Neural cell (in vitro differentiated cells): ENCODE measurements at regions not wholly inside any gene's neighbourhood (a gene's known extent, or its start where the extent isn't known, plus 50 kb on each side); places are given as distances from the start of the nearest gene placed in this dataset.

Experiments
- H2AFZ ChIP-seq: fragments of 200-600, 300-800 bp; sonication (generic), shearing (Covaris generic); 2 replicates; pipeline ENCODE4 v1.6.0; 2014; ENCODE audit warnings: low read depth, mild to moderate bottlenecking, antibody characterized with exemption, low read length, moderate library complexity
- H3F3A ChIP-seq: fragments of 200-600 bp; shearing (Covaris generic); 2 replicates; pipeline ENCODE4 v1.6.1; 2016; ENCODE audit warnings: mild to moderate bottlenecking, moderate library complexity, mixed read lengths, antibody characterized with exemption, low read length; ENCODE audit not compliant: insufficient read depth, poor library complexity, severe bottlenecking
- H3K27ac ChIP-seq: fragments of 200-600, 300-800 bp; sonication (generic), shearing (Covaris generic); 2 replicates; pipeline ENCODE4 v1.5.1; 2014; ENCODE audit warnings: mild to moderate bottlenecking, low read length, moderate library complexity
- H3K27me3 ChIP-seq: fragments of 300-800, 200-600 bp; sonication (generic), shearing (Covaris generic); 2 replicates; pipeline ENCODE4 v1.6.0; 2014; ENCODE audit warnings: mild to moderate bottlenecking, low read depth, low read length, moderate library complexity; ENCODE audit not compliant: insufficient read depth
- H3K36me3 ChIP-seq: fragments of 300-800, 200-600 bp; sonication (generic), shearing (Covaris generic); 2 replicates; pipeline ENCODE4 v1.5.1; 2014; ENCODE audit warnings: mild to moderate bottlenecking, antibody characterized with exemption, low read length, moderate library complexity; ENCODE audit not compliant: insufficient read depth
- H3K4me2 ChIP-seq: fragments of 300-800, 200-600 bp; sonication (generic), shearing (Covaris generic); 2 replicates; pipeline ENCODE4 v1.6.0; 2014; ENCODE audit warnings: mild to moderate bottlenecking, low read length
- H3K4me3 ChIP-seq: fragments of 300-800, 200-600 bp; sonication (generic), shearing (Covaris generic); 2 replicates; pipeline ENCODE4 v1.5.1; 2014; ENCODE audit warnings: mild to moderate bottlenecking, low read length, moderate library complexity
- H3K79me2 ChIP-seq: fragments of 200-600 bp; shearing (Covaris generic); replicated peaks from 2 replicates; pipeline ENCODE4 v1.6.0; 2014; ENCODE audit warnings: mild to moderate bottlenecking, low read length, moderate library complexity; ENCODE audit not compliant: insufficient read depth
- H3K9ac ChIP-seq: fragments of 300-800, 200-600 bp; sonication (generic), shearing (Covaris generic); 2 replicates; pipeline ENCODE4 v1.6.1; 2016; ENCODE audit warnings: mild to moderate bottlenecking, low read length, mixed read lengths
- H3K9me2 ChIP-seq: fragments of 200-600 bp; shearing (Covaris generic); 2 replicates; pipeline ENCODE4 v1.6.1; 2016; ENCODE audit warnings: mild to moderate bottlenecking, low read length, mixed read lengths; ENCODE audit not compliant: insufficient read depth
- H3K9me3 ChIP-seq: fragments of 200-600, 300-800 bp; sonication (generic), shearing (Covaris generic); 2 replicates; pipeline ENCODE4 v1.6.1; 2016; ENCODE audit warnings: mild to moderate bottlenecking, mixed run types, low read length, moderate library complexity, mixed read lengths
- H4K20me1 ChIP-seq: fragments of 200-600 bp; shearing (Covaris generic); 2 replicates; pipeline ENCODE4 v1.6.1; 2016; ENCODE audit warnings: mild to moderate bottlenecking, mixed run types; ENCODE audit not compliant: insufficient read depth
- EP300 ChIP-seq: fragments of 450-650 bp; conservative IDR thresholded peaks from 2 replicates; pipeline ENCODE4 v1.6.1; 2014; ENCODE audit warnings: antibody characterized with exemption, mild to moderate bottlenecking, moderate library complexity; ENCODE audit not compliant: poor library complexity, severe bottlenecking
- EZH2 ChIP-seq: fragments of 200-600, 300-800 bp; shearing (Covaris generic), sonication (generic); IDR thresholded peaks from 2 replicates; pipeline ENCODE4 v1.6.1; 2014; ENCODE audit warnings: antibody characterized with exemption, low read length, borderline replicate concordance, mild to moderate bottlenecking; ENCODE audit not compliant: insufficient read depth, poor library complexity, severe bottlenecking
- MXI1 ChIP-seq: fragments of 450-650 bp; conservative IDR thresholded peaks from 2 replicates; pipeline ENCODE4 v1.6.1; 2014; ENCODE audit warnings: antibody characterized with exemption, mild to moderate bottlenecking; ENCODE audit not compliant: poor library complexity, severe bottlenecking
- POLR2AphosphoS5 ChIP-seq: IDR thresholded peaks from 2 replicates; pipeline ENCODE4 v1.6.1; 2012
- RAD21 ChIP-seq: fragments of 450-650 bp; conservative IDR thresholded peaks from 2 replicates; pipeline ENCODE4 v1.6.1; 2014; ENCODE audit warnings: antibody characterized with exemption, mild to moderate bottlenecking, moderate library complexity
- SMC3 ChIP-seq: fragments of 450-650 bp; conservative IDR thresholded peaks from 2 replicates; pipeline ENCODE4 v1.6.1; 2014; ENCODE audit warnings: antibody characterized with exemption, mild to moderate bottlenecking, moderate library complexity; ENCODE audit not compliant: poor library complexity
- TAF1 ChIP-seq: IDR thresholded peaks from 2 replicates; pipeline ENCODE4 v1.6.1; 2012; ENCODE audit warnings: low read depth
- TF ChIP-seq, protein P1 (sequence below): IDR thresholded peaks from 2 replicates; pipeline ENCODE4 v1.6.1; 2012; ENCODE audit warnings: borderline replicate concordance
- TF ChIP-seq, protein P2 (sequence below): fragments of 450-650 bp; IDR thresholded peaks from 2 replicates; pipeline ENCODE4 v1.5.1; 2014; ENCODE audit warnings: antibody characterized with exemption, mild to moderate bottlenecking, moderate library complexity; ENCODE audit not compliant: poor library complexity, severe bottlenecking

DNA sequence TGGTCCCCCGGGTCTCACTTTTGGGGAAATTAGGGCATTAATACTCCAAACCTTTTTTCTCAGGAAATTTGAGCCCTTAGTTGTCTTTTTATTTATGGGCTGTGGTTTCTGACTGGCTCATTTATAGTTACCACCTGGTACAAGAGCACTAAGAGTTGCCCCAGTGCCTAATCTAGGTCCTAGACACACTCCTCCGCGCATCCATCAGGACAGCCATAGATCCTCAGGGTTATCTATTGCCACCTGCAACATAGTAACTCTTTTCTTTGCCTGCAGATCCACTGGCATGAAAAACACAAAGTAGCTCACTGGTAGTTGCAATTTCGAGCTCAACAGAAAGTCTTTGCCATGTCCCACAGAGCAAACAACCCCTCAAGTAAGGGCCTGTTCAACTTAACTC lies 576.4 kb upstream of the ROBO2 start:
- Histone ChIP-seq H3K9ac (no peak overlapping the region), H3K9me2 (no peaks in the 10 kb centered on the region), H3K27me3 (no peaks in the 10 kb centered on the region), H4K20me1 (no peaks in the 10 kb centered on the region), H3K36me3 (no peaks in the 10 kb centered on the region), H3F3A (no peaks in the 10 kb centered on the region), H3K4me2 (no peak overlapping the region), H3K79me2 (no peaks in the 10 kb centered on the region), H3K9me3 (no peaks in the 10 kb centered on the region), H3K27ac (no peak overlapping the region), H3K4me3 (no peak overlapping the region), H2AFZ (no peak overlapping the region)
- TF ChIP-seq TAF1 (no peak), RAD21 (no peak), POLR2AphosphoS5 (no peak), EP300 (no peak), MXI1 (no peak), SMC3 (no peak), EZH2 (no peak)
- TF ChIP-seq, protein P1, sequence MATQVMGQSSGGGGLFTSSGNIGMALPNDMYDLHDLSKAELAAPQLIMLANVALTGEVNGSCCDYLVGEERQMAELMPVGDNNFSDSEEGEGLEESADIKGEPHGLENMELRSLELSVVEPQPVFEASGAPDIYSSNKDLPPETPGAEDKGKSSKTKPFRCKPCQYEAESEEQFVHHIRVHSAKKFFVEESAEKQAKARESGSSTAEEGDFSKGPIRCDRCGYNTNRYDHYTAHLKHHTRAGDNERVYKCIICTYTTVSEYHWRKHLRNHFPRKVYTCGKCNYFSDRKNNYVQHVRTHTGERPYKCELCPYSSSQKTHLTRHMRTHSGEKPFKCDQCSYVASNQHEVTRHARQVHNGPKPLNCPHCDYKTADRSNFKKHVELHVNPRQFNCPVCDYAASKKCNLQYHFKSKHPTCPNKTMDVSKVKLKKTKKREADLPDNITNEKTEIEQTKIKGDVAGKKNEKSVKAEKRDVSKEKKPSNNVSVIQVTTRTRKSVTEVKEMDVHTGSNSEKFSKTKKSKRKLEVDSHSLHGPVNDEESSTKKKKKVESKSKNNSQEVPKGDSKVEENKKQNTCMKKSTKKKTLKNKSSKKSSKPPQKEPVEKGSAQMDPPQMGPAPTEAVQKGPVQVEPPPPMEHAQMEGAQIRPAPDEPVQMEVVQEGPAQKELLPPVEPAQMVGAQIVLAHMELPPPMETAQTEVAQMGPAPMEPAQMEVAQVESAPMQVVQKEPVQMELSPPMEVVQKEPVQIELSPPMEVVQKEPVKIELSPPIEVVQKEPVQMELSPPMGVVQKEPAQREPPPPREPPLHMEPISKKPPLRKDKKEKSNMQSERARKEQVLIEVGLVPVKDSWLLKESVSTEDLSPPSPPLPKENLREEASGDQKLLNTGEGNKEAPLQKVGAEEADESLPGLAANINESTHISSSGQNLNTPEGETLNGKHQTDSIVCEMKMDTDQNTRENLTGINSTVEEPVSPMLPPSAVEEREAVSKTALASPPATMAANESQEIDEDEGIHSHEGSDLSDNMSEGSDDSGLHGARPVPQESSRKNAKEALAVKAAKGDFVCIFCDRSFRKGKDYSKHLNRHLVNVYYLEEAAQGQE: no peak
- TF ChIP-seq, protein P2, sequence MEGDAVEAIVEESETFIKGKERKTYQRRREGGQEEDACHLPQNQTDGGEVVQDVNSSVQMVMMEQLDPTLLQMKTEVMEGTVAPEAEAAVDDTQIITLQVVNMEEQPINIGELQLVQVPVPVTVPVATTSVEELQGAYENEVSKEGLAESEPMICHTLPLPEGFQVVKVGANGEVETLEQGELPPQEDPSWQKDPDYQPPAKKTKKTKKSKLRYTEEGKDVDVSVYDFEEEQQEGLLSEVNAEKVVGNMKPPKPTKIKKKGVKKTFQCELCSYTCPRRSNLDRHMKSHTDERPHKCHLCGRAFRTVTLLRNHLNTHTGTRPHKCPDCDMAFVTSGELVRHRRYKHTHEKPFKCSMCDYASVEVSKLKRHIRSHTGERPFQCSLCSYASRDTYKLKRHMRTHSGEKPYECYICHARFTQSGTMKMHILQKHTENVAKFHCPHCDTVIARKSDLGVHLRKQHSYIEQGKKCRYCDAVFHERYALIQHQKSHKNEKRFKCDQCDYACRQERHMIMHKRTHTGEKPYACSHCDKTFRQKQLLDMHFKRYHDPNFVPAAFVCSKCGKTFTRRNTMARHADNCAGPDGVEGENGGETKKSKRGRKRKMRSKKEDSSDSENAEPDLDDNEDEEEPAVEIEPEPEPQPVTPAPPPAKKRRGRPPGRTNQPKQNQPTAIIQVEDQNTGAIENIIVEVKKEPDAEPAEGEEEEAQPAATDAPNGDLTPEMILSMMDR: no peak

DNA sequence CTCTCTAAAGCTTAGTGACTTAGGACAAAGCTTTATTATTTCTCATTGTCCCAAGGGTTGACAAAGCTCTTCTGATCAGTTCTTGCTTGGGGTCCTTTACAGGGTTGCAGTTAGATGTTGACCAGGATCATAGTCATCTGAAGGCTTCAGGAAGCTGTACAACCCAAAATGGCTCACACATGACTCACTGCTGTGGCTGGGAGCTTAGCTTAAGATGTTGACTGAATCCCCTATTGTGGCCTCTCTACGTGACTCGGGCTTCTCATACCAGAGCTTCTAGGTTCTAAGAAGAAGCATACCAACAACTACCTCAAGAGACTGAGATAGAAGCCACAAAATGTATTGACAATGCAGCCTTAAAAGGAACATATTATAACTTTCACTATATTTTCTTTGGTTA lies 569.6 kb upstream of the ROBO2 start:
- Histone ChIP-seq H3K9me3 (no peaks in the 10 kb centered on the region), H3F3A (no peaks in the 10 kb centered on the region), H3K9me2 (no peaks in the 10 kb centered on the region), H3K9ac (no peak overlapping the region), H3K4me3 (no peak overlapping the region), H3K27me3 (no peaks in the 10 kb centered on the region), H3K4me2 (no peak overlapping the region), H4K20me1 (no peaks in the 10 kb centered on the region), H3K27ac (no peak overlapping the region), H2AFZ (no peak overlapping the region), H3K36me3 (no peaks in the 10 kb centered on the region), H3K79me2 (no peaks in the 10 kb centered on the region)
- TF ChIP-seq RAD21 (no peak), SMC3 (no peak), MXI1 (no peak), EZH2 (no peak), POLR2AphosphoS5 (no peak), EP300 (no peak), TAF1 (no peak)
- TF ChIP-seq, protein P2: no peak
- TF ChIP-seq, protein P1: no peak
